Natural killer cell (primary cell): ENCODE measurements at regions not wholly inside any gene's neighbourhood (a gene's known extent, or its start where the extent isn't known, plus 50 kb on each side); places are given as distances from the start of the nearest gene placed in this dataset.

Experiments
- ATAC-seq, 3 donors: fragments of 150-1000 bp in 2 of 3; fragments of 200-7000 bp in 1 of 3; cut with Tn5 transposase; 1 replicate in 1 of 3; 2 replicates in 2 of 3; pipeline ENCODE4 v1.10.0; 2021; ENCODE audit warnings: mild to moderate bottlenecking in 2 of 3, moderate library complexity in 2 of 3
- DNase-seq, 2 donors: peaks; one replicate each; pipeline versions ENCODE4 v3.0.0 to v3.0.0-alpha.2; 2013 to 2021; ENCODE audit warnings: mixed read lengths in 1 of 2
- H3K27ac ChIP-seq: one replicate; pipeline ENCODE4 v1.5.1; 2013; ENCODE audit warnings: mild to moderate bottlenecking, low read length
- H3K27me3 ChIP-seq: one replicate; pipeline ENCODE4 v1.6.1; 2013; ENCODE audit warnings: low read length; ENCODE audit not compliant: control insufficient read depth, insufficient read depth
- H3K36me3 ChIP-seq: one replicate; pipeline ENCODE4 v1.6.1; 2013; ENCODE audit warnings: low read length; ENCODE audit not compliant: control insufficient read depth, insufficient read depth
- H3K4me1 ChIP-seq: one replicate; pipeline ENCODE4 v1.6.1; 2013; ENCODE audit warnings: low read length; ENCODE audit not compliant: control insufficient read depth, insufficient read depth
- H3K4me3 ChIP-seq: one replicate; pipeline ENCODE4 v1.5.1; 2013; ENCODE audit warnings: low read length
- H3K9me3 ChIP-seq: one replicate; pipeline ENCODE4 v1.6.1; 2013; ENCODE audit warnings: low read length; ENCODE audit not compliant: control insufficient read depth, insufficient read depth
- H3K27ac Mint-ChIP-seq, 2 donors: one replicate each; pipeline ENCODE4 v1.8.0; 2022; ENCODE audit warnings: mild to moderate bottlenecking in 2 of 2, mixed read lengths in 2 of 2, moderate library complexity in 1 of 2
- H3K27me3 Mint-ChIP-seq, 2 donors: one replicate each; pipeline ENCODE4 v1.8.0; 2022; ENCODE audit warnings: low read depth in 2 of 2, mixed read lengths in 2 of 2
- H3K36me3 Mint-ChIP-seq: one replicate; pipeline ENCODE4 v1.8.0; 2022; ENCODE audit warnings: mixed read lengths
- H3K4me1 Mint-ChIP-seq, 2 donors: one replicate each; pipeline ENCODE4 v1.8.0; 2022; ENCODE audit warnings: mixed read lengths in 2 of 2
- H3K4me3 Mint-ChIP-seq: one replicate; pipeline ENCODE4 v1.8.0; 2022; ENCODE audit warnings: mild to moderate bottlenecking, moderate library complexity, mixed read lengths
- H3K9me3 Mint-ChIP-seq, 2 donors: one replicate each; pipeline ENCODE4 v1.8.0; 2022; ENCODE audit warnings: mixed read lengths in 2 of 2
- CTCF ChIP-seq: fragments of 200-600 bp; IDR thresholded peaks from one replicate; pipeline ENCODE4 v1.8.0; 2022; ENCODE audit warnings: antibody characterized with exemption
- WGBS: methylation state at CpG from one replicate; pipeline ENCODE4 v1.1.7; 2013; ENCODE audit warnings: missing lambda C conversion rate; ENCODE audit not compliant: insufficient coverage; 5-methylcytosine and 5-hydroxymethylcytosine counted together
- intact Hi-C: fragments of 100-400 bp; cut with micrococcal nuclease; formaldehyde crosslinking; loops from one replicate; pipeline ENCODE4 v1.14.2; 2022

DNA sequence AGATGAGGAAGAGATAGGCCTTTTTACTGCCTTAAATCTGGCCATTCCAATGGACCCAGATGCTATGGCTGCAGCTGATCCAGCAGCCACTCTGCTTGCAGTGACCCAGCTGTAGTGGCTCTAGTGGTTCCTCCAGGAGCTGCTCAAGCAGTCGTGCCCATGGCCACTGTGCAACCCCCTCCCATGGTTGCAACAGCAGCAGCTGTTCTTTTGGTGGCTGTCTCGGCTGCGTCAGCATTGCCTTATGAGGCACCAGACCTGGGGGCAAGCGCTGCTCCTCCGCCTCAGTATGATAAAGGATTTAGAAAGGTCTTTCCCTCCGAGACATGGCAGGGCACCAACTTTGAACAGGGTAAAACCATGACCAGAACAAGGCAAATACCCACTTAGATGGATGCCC lies 384.9 kb upstream of the DCC start:
- intact Hi-C loops, result no loop called here

DNA sequence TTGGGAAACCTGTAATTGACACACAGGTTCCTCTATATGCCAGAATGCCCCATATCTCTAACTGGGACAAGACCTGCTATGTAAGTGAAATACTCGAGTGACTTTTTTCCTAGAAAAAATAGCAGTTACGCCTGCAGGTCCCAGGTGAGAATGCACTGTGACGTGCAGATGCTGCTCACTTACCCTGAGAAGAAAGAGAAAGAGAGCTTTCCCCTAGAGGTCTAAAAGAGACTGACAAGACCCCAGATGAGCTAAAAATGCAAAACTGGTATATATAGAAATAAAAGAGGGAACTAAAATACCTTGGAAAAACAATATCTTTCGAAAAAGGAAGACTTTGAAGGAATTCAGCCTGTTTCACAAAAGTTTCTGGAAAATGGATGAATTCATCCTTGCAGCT lies 383.0 kb upstream of the DCC start:
- H3K4me3 ChIP-seq, result no peak overlapping the region
- Mint-ChIP-seq H3K4me3 (no peak overlapping the region), H3K4me1 (no peaks in the 10 kb centered on the region), H3K9me3 (peaks cover 8 to 11% of the 10 kb centered on the region in 2 donors), H3K27me3 (no peaks in the 10 kb centered on the region), H3K36me3 (no peaks in the 10 kb centered on the region), H3K27ac (no peak overlapping the region)
- DNase-seq (no peak), ATAC-seq (no peak)
- TF ChIP-seq CTCF, result no peak
- 89% methylated on average over 4 of the region's 4 CpGs for WGBS
- no peaks in the 10 kb centered on the region for H3K27me3 ChIP-seq
- no peaks in the 10 kb centered on the region for H3K9me3 ChIP-seq
- no peaks in the 10 kb centered on the region for H3K4me1 ChIP-seq
- intact Hi-C loops, result no loop called here
- H3K27ac ChIP-seq, result no peak overlapping the region
- no peaks in the 10 kb centered on the region for H3K36me3 ChIP-seq

More for the DNA sequence above, 384.9 kb upstream of the DCC start:
- Mint-ChIP-seq H3K9me3 (peaks cover 15 to 17% of the 10 kb centered on the region in 2 donors), H3K27me3 (no peaks in the 10 kb centered on the region), H3K36me3 (no peaks in the 10 kb centered on the region), H3K4me1 (no peaks in the 10 kb centered on the region), H3K27ac (no peak overlapping the region), H3K4me3 (no peak overlapping the region)
- DNase-seq (no peak), ATAC-seq (no peak)
- WGBS, result 74% methylated on average over 6 of the region's 6 CpGs
- H3K27me3 ChIP-seq, result no peaks in the 10 kb centered on the region
- no peak overlapping the region for H3K27ac ChIP-seq
- no peaks in the 10 kb centered on the region for H3K4me1 ChIP-seq
- H3K4me3 ChIP-seq, result no peak overlapping the region
- H3K9me3 ChIP-seq, result no peaks in the 10 kb centered on the region
- H3K36me3 ChIP-seq, result no peaks in the 10 kb centered on the region
- TF ChIP-seq CTCF, result no peak

DNA sequence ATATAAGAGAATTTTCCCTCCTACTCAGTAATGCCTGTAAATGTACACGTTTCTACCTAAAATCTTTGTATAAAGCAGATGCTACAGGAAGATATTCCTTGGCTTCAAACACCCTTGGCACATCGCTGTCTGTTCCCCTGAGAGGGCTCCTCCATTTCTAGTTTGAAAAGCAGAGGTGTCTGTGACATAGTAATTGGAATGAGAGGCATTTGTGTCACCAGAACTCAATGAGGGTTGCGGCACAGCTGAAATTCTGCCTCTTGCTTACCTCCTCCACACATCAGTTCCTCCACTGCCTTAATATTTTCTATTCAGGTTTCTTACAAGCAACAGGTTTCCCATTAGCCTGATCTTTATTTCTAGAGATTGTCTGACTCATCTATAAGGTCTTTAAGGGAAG lies 359.9 kb upstream of the DCC start:
- Histone ChIP-seq H3K27ac (no peak overlapping the region), H3K27me3 (no peaks in the 10 kb centered on the region), H3K4me3 (no peak overlapping the region), H3K9me3 (no peaks in the 10 kb centered on the region), H3K4me1 (no peaks in the 10 kb centered on the region), H3K36me3 (no peaks in the 10 kb centered on the region)
- H3K36me3 Mint-ChIP-seq, result no peaks in the 10 kb centered on the region
- TF ChIP-seq CTCF, result no peak
- ATAC-seq (no peak), DNase-seq (no peak)
- H3K4me1 Mint-ChIP-seq, result no peaks in the 10 kb centered on the region
- no peak overlapping the region for H3K4me3 Mint-ChIP-seq
- intact Hi-C loops, result no loop called here
- peaks cover under 1 to 7% of the 10 kb centered on the region in 2 donors for H3K9me3 Mint-ChIP-seq
- WGBS, result 85% methylated on average over 3 of the region's 3 CpGs
- no peaks in the 10 kb centered on the region for H3K27me3 Mint-ChIP-seq
- no peak overlapping the region for H3K27ac Mint-ChIP-seq

GRCh38 chr18:51988277-51988676 lies 351.7 kb upstream of the DCC start:
- no peak for TF ChIP-seq CTCF
- peaks cover 5 to 9% of the 10 kb centered on the region in 2 donors for H3K9me3 Mint-ChIP-seq
- DNase-seq (no peak), ATAC-seq (no peak)
- no peaks in the 10 kb centered on the region for H3K36me3 Mint-ChIP-seq
- no peak overlapping the region for H3K4me3 Mint-ChIP-seq
- Histone ChIP-seq H3K27ac (no peak overlapping the region), H3K27me3 (no peaks in the 10 kb centered on the region), H3K4me3 (no peak overlapping the region), H3K36me3 (no peaks in the 10 kb centered on the region), H3K9me3 (no peaks in the 10 kb centered on the region), H3K4me1 (no peaks in the 10 kb centered on the region)
- H3K27me3 Mint-ChIP-seq, result no peaks in the 10 kb centered on the region
- intact Hi-C loops, result no loop called here
- H3K27ac Mint-ChIP-seq, result no peak overlapping the region
- 25% methylated on average over 2 of the region's 2 CpGs for WGBS
- H3K4me1 Mint-ChIP-seq, result no peaks in the 10 kb centered on the region
